ENCODE measurements at regions not wholly inside any gene's neighbourhood (a gene's known extent, or its start where the extent isn't known, plus 50 kb on each side); places are given as distances from the start of the nearest gene placed in this dataset.

DNA sequence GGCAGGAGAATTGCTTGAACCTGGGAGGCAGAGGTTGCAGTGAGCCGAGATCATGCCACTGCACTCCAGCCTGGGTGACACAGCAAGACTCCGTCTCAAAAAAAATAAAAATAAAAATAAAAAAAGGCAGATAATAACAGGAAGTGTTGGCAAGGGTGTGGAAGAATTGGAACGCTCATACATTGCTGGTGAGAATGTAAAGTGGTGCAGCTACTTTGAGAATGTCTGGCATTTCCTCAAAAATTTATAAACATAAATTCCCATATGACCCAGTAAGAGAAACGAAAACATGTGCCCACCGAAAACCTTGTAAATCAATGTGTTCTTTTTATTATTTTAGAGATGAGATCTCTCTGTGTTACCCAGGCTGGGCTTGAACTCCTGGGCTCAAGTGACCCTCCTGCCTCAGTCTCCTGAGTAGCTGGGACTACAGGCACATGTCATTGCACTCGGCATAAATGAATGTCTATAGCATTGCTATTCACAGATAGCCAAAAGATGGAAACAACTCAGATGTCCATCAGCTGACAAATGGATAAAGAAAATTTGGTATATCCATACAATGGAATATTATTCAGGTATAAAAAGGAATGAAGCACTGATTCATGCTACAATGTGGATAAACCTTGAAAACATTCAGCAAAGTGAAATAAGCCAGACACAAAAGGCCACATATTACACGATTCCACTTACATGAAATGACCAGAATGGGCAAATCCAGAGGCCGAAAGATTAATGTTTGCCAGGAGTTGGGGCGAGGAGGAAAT is 63.7 kb upstream of the PLAC1 start:
- TF ChIP-seq CTCF (conservative IDR thresholded peaks at IDR 0.05; ENCODE audit: low read length) (no peak), EZH2phosphoT487 (IDR thresholded peaks at IDR 0.05; ENCODE audit: borderline replicate concordance, low read depth, low read length) (no peak)

All from OCI-LY7 (cell line).